ENCODE measurements at regions not wholly inside any gene's neighbourhood (a gene's known extent, or its start where the extent isn't known, plus 50 kb on each side); places are given as distances from the start of the nearest gene placed in this dataset.

GRCh38 chrX:46319750-46320149 lies 225.5 kb downstream of the ZNF674 start:
- Histone ChIP-seq H3K27ac (ENCODE audit: extremely low read length, insufficient read depth, low read length) (peak overlapping the region; percentile 98), H3K4me2 (ENCODE audit: low read depth, low read length) (peak overlapping the region; percentile 49), H3K4me1 (ENCODE audit: insufficient read depth, low read length) (peaks cover 87% of the 10 kb centered on the region), H3K9me3 (ENCODE audit: low read length) (no peaks in the 10 kb centered on the region), H3K79me2 (ENCODE audit: insufficient read depth, low read length) (no peaks in the 10 kb centered on the region), H3K9ac (ENCODE audit: insufficient read depth, low read depth, low read length) (peak overlapping the region; percentile 65), H3K27me3 (ENCODE audit: control insufficient read depth in 1 of 2, insufficient read depth in 2 of 2, low read length in 2 of 2) (no peaks in the 10 kb centered on the region), H3K36me3 (replicated peaks in 1 of 2; ENCODE audit: control insufficient read depth in 1 of 2, insufficient read depth in 2 of 2, low read length in 2 of 2) (peaks cover 0 to 2% of the 10 kb centered on the region in 2 experiments; a peak in 1 of 5 replicates), H4K20me1 (ENCODE audit: insufficient read depth, low read length) (no peaks in the 10 kb centered on the region), H2AFZ (ENCODE audit: low read length) (no peak overlapping the region), H3K4me3 (replicated peaks in 1 of 3; ENCODE audit: insufficient read depth in 1 of 3, low read depth in 2 of 3, low read length in 3 of 3) (no peak overlapping the region; a peak in 1 of 6 replicates)
- peak; percentile 61 for DNase-seq (ENCODE audit: low spot score)
- ATAC-seq: peak; percentile 49
- POLR2A ChIA-PET: interaction anchor here (0.7 to 1.9 kb wide), 6 partner anchors 11 to 468 kb away, joined by 3 to 11 read pairs (median 3); no protein-coding TSS in a partner anchor
- intact Hi-C loops (cut with micrococcal nuclease; ENCODE audit: unreplicated experiment): loop anchor here (5.0 to 10.0 kb wide), 3 partner anchors 58 to 312 kb away; no protein-coding TSS in a partner anchor
- CTCF ChIA-PET (ENCODE audit: low intra/inter-chr PET ratio, low total read pairs): no interaction called here
- 6% methylated on average over 1 of the region's 1 CpG for whole genome bisulfite sequencing (ENCODE audit: low lambda C conversion rate)
- in situ Hi-C loops (cut with HindIII; ENCODE audit: extremely low pct_ligation_motif_present, low pct_unique_long_range_greater_than_20kb): no loop called here
- TF ChIP-seq REXO4 (CRISPR knock-in tag; IDR thresholded peaks at IDR 0.05; ENCODE audit: borderline replicate concordance) (no peak), ZBTB43 (CRISPR knock-in tag; conservative IDR thresholded peaks at IDR 0.05) (0 out of 2 replicates have a peak, but pooled peaks have one; percentile 51), ISL2 (CRISPR knock-in tag; IDR thresholded peaks at IDR 0.05) (peak; percentile 57; the same call in 1 of the 2 replicates), MED1 (CRISPR knock-in tag; IDR thresholded peaks at IDR 0.05) (peak; percentile 37; the same call in 1 of the 2 replicates), CHD4 (IDR thresholded peaks at IDR 0.05; ENCODE audit: borderline replicate concordance, low read length) (0 out of 2 replicates have a peak, but pooled peaks have one; percentile 7), SOX5 (CRISPR knock-in tag; IDR thresholded peaks at IDR 0.05; ENCODE audit: borderline replicate concordance) (no peak), U2AF1 (optimal IDR thresholded peaks at IDR 0.05; ENCODE audit: low read depth, low read length) (no peak), SOX13 (IDR thresholded peaks at IDR 0.05) (no peak), SOX13 (CRISPR knock-in tag; conservative IDR thresholded peaks at IDR 0.05 in 1 of 2, IDR thresholded peaks at IDR 0.05 in 1 of 2) (peak in 1 of 2 experiments; percentile 36; a peak in 2 of 4 replicates), ETV5 (CRISPR knock-in tag; IDR thresholded peaks at IDR 0.05; ENCODE audit: borderline replicate concordance) (no peak), ZMAT3 (CRISPR knock-in tag; conservative IDR thresholded peaks at IDR 0.05) (no peak), HNF4A (CRISPR knock-in tag; IDR thresholded peaks at IDR 0.05) (peak; percentile 45), ZNF777 (CRISPR knock-in tag; IDR thresholded peaks at IDR 0.05) (no peak), TCF7 (IDR thresholded peaks at IDR 0.05; ENCODE audit: low read depth) (peak; percentile 38; the same call in 1 of the 2 replicates), TFAP4 (IDR thresholded peaks at IDR 0.05; ENCODE audit: borderline replicate concordance, low read depth) (no peak), EP300 (IDR thresholded peaks at IDR 0.05; ENCODE audit: low read depth in 2 of 2, low read length in 2 of 2) (peak in 1 of 2 experiments; percentile 59; a peak in 1 of 4 replicates), EP300 (CRISPR knock-in tag; IDR thresholded peaks at IDR 0.05; ENCODE audit: borderline replicate concordance) (no peak), FOXA3 (CRISPR knock-in tag; IDR thresholded peaks at IDR 0.05) (0 out of 2 replicates have a peak, but pooled peaks have one; percentile 11)
- TF ChIP-seq, protein P1, sequence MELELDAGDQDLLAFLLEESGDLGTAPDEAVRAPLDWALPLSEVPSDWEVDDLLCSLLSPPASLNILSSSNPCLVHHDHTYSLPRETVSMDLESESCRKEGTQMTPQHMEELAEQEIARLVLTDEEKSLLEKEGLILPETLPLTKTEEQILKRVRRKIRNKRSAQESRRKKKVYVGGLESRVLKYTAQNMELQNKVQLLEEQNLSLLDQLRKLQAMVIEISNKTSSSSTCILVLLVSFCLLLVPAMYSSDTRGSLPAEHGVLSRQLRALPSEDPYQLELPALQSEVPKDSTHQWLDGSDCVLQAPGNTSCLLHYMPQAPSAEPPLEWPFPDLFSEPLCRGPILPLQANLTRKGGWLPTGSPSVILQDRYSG (CRISPR knock-in tag; IDR thresholded peaks at IDR 0.05): no peak
- BruUV-seq (replicated peaks): no TSS peak
- no peak for FAIRE-seq
